HepG2 (cell line): ENCODE measurements at regions not wholly inside any gene's neighbourhood (a gene's known extent, or its start where the extent isn't known, plus 50 kb on each side); places are given as distances from the start of the nearest gene placed in this dataset.

Source experiments
- CBX1 ChIP-seq: IDR thresholded peaks from one replicate; pipeline ENCODE4 v1.6.1; 2016; ENCODE audit warnings: antibody characterized with exemption, low read depth
- HMGA1 ChIP-seq: sonication (generic); formaldehyde crosslinking; conservative IDR thresholded peaks from 2 replicates; pipeline ENCODE4 v1.4.0; 2020; ENCODE audit warnings: missing genetic modification reagents
- IRF2 ChIP-seq: IDR thresholded peaks from 2 replicates; pipeline ENCODE4 v1.6.1; 2018; ENCODE audit warnings: missing genetic modification reagents, missing compliant biosample characterization
- KDM5B ChIP-seq: sonication (generic); formaldehyde crosslinking; IDR thresholded peaks from 2 replicates; pipeline ENCODE4 v1.4.0; 2020; ENCODE audit warnings: missing genetic modification reagents, mild to moderate bottlenecking, borderline replicate concordance
- MZF1 ChIP-seq: sonication (generic); formaldehyde crosslinking; IDR thresholded peaks from 2 replicates; pipeline ENCODE4 v1.8.1; 2023; ENCODE audit warnings: mild to moderate bottlenecking, missing genetic modification reagents, borderline replicate concordance
- POLR2A ChIP-seq, 2 experiments: IDR thresholded peaks; 2 replicates each; pipeline ENCODE4 v1.6.1; 2011; ENCODE audit warnings: low read depth in 2 of 2, low read length in 2 of 2, mild to moderate bottlenecking in 1 of 2, moderate library complexity in 1 of 2; ENCODE audit not compliant: insufficient read depth in 1 of 2
- SRSF4 ChIP-seq: fragments of 200-400 bp; formaldehyde crosslinking; IDR thresholded peaks from one replicate; pipeline ENCODE4 v1.6.1; 2018; ENCODE audit warnings: mild to moderate bottlenecking, low read depth, low read length, moderate library complexity; ENCODE audit not compliant: poor library complexity, severe bottlenecking
- U2AF1 ChIP-seq: fragments of 200-400 bp; formaldehyde crosslinking; optimal IDR thresholded peaks from 2 replicates; pipeline ENCODE3; 2017; ENCODE audit warnings: mild to moderate bottlenecking, low read depth, low read length
- ZNF10 ChIP-seq: sonication (generic); formaldehyde crosslinking; IDR thresholded peaks from 2 replicates; pipeline ENCODE4 v1.4.0; 2020; ENCODE audit warnings: mild to moderate bottlenecking, low read depth, missing genetic modification reagents, borderline replicate concordance
- ZNF207 ChIP-seq: fragments of 450-650 bp; IDR thresholded peaks from 2 replicates; pipeline ENCODE4 v1.6.1; 2016; ENCODE audit warnings: antibody characterized with exemption, borderline replicate concordance
- ZNF501 ChIP-seq: sonication (generic); formaldehyde crosslinking; IDR thresholded peaks from 2 replicates; pipeline ENCODE4 v1.5.1; 2020; ENCODE audit warnings: mild to moderate bottlenecking, moderate library complexity, missing genetic modification reagents
- ZNF558 ChIP-seq: sonication (generic); formaldehyde crosslinking; IDR thresholded peaks from 2 replicates; pipeline ENCODE4 v1.9.0; 2022; ENCODE audit warnings: mild to moderate bottlenecking, missing genetic modification reagents, borderline replicate concordance
- TF ChIP-seq, protein P1 (sequence below): sonication (generic); formaldehyde crosslinking; conservative IDR thresholded peaks from 2 replicates; pipeline ENCODE4 v1.5.0; 2020; ENCODE audit warnings: missing genetic modification reagents
- TF ChIP-seq, protein P2 (sequence below): sonication (generic); formaldehyde crosslinking; IDR thresholded peaks from 2 replicates; pipeline ENCODE4 v1.5.0; 2020; ENCODE audit warnings: mild to moderate bottlenecking, missing genetic modification reagents, moderate library complexity

DNA sequence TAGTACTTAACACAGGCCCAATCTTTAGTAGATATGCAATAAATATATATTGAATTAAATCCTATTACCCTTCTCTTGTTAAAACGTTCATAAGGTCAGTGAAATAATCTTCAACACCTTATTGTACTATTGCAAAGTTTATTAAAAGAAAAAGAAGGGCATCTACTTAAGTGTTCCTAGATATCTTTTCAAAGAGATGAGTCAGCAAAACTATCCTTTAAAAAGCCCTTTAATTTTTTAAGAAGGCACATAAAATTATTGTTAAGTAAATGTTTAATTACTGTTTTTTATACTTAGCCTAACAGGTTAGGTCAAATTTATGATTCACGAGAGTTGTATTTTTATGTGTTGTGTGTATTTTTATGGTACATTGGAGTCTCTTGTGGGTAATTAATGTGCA is 77.3 kb upstream of the PPP1R2C start:
- TF ChIP-seq ZNF207 (no peak), POLR2A (IDR thresholded peaks at IDR 0.05; ENCODE audit: insufficient read depth in 1 of 2, low read depth in 2 of 2, low read length in 2 of 2) (no peak), U2AF1 (no peak), ZNF501 (CRISPR knock-in tag) (no peak), IRF2 (CRISPR knock-in tag) (no peak), SRSF4 (no peak), ZNF10 (CRISPR knock-in tag) (no peak), CBX1 (no peak), KDM5B (no peak), HMGA1 (CRISPR knock-in tag) (no peak), ZNF558 (no peak), MZF1 (no peak)
- TF ChIP-seq, protein P1, sequence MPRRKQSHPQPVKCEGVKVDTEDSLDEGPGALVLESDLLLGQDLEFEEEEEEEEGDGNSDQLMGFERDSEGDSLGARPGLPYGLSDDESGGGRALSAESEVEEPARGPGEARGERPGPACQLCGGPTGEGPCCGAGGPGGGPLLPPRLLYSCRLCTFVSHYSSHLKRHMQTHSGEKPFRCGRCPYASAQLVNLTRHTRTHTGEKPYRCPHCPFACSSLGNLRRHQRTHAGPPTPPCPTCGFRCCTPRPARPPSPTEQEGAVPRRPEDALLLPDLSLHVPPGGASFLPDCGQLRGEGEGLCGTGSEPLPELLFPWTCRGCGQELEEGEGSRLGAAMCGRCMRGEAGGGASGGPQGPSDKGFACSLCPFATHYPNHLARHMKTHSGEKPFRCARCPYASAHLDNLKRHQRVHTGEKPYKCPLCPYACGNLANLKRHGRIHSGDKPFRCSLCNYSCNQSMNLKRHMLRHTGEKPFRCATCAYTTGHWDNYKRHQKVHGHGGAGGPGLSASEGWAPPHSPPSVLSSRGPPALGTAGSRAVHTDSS (CRISPR knock-in tag) = no peak
- TF ChIP-seq, protein P2, sequence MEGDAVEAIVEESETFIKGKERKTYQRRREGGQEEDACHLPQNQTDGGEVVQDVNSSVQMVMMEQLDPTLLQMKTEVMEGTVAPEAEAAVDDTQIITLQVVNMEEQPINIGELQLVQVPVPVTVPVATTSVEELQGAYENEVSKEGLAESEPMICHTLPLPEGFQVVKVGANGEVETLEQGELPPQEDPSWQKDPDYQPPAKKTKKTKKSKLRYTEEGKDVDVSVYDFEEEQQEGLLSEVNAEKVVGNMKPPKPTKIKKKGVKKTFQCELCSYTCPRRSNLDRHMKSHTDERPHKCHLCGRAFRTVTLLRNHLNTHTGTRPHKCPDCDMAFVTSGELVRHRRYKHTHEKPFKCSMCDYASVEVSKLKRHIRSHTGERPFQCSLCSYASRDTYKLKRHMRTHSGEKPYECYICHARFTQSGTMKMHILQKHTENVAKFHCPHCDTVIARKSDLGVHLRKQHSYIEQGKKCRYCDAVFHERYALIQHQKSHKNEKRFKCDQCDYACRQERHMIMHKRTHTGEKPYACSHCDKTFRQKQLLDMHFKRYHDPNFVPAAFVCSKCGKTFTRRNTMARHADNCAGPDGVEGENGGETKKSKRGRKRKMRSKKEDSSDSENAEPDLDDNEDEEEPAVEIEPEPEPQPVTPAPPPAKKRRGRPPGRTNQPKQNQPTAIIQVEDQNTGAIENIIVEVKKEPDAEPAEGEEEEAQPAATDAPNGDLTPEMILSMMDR = no peak
